HG03066 (cell line): ENCODE measurements at regions not wholly inside any gene's neighbourhood (a gene's known extent, or its start where the extent isn't known, plus 50 kb on each side); places are given as distances from the start of the nearest gene placed in this dataset.

Experiments used
- ATAC-seq: cut with Tn5 transposase; IDR thresholded peaks from one replicate; pipeline ENCODE4 v1.9.1; 2021; ENCODE audit warnings: low read depth; ENCODE audit not compliant: unreplicated experiment

DNA sequence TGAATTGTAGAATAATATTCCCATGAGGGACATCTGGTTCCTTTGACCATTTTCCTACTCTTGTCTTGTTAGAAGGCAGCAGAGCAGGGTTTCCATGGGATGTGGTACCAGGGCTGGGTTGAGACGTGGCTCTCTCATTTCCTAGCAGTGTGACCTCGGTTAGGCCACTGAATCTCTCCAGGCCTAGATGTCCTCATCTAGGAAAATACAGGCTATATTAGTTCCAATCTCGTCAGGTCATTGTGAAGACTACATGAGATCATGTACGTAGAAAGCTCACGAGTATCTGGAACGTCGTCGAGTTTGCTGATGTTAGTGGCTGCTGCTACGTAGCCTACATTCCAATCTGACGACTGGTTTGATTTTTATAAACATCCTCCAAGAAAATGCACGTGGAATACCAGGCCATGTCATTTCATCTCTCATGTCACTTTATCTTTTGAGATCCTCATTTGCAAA is 278.2 kb upstream of the GATB start:
- ATAC-seq = no peak

- ATAC-seq = no peak
These were observed 277.4 kb upstream of the GATB start for GRCh38 chr4:152038238-152038637.

DNA sequence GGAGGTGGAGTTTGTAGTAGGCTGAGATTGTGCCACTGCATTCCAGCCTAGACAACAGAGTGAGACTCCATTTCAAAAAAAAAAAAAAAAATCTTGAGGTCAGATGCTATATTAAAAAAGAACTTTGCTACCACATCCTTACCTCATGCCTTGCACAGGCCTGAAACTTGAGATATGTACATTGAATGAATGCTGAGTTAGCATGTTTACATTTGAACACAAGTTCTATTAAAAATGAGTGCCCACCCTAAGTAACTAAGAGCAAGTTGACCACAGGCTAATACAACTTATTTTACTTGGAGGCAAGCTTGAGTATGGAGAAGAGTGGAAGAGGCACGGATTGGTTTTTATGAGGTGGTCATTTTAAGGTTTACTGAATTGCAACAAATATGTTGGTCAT is 276.6 kb upstream of the GATB start:
- ATAC-seq = no peak

DNA sequence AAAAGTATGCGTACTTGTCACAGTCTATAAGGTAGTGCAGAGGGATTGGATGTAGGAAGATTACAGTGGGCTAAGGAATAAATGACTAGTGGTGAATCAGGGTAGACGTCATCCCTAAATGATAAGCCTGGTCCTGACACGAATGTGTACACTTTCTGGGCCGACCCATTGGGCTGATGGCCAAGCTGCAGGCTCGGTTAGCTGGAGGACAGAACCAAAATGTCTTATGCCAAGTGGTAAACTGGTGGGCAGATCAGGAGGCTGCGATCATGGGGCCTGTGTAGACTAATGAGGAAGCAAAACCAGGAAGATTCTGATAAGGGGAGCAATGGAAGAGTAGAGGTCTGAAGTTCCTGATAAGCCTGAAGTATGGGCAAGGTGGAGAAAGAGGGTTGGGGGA is 272.8 kb upstream of the GATB start:
- ATAC-seq = no peak

DNA sequence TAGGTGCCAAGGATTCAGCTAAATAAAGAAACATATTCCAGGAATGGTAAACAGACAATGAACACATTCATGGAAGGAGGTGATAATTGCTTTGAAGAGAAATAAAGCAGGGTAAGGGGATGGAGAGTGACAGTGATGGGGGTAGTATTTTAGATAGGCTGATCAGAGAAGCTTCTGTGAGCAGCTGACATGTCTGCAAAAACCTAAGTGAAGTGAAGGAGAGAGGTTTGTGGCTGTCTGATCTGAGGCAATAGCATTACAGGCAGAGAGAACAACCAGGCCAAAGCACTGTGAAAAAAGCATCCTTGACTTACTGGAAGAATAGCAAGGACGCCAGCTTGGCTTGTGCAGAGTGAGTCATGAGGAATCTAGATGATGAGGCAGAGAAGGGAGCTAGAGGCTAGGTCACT is 271.9 kb upstream of the GATB start:
- ATAC-seq = no peak

DNA sequence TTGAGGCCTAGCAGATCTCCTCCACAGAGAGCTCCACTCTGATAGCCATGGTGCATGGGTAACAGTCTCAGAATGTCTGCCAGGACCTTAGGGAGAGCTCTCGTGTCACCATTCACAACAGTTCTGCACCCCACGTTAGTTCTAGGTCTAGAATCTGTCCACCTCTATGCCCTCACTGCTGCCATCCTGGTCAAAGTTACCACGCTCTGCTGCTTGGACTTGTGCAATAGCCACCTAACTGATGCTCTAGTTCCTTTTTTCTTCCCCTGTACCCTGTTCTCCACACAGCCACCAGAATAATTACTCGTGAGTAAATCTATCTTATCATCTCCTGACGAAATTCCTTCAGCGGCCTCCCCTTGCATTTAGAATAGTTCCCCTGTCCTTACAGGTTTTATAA is 268.8 kb upstream of the GATB start:
- no peak for ATAC-seq

GRCh38 chr4:152028131-152028530 is 267.3 kb upstream of the GATB start:
- no peak for ATAC-seq

- ATAC-seq = no peak
These were observed 264.1 kb upstream of the GATB start for GRCh38 chr4:152024881-152025280.

- no peak for ATAC-seq
These were observed 262.9 kb upstream of the GATB start for GRCh38 chr4:152023674-152024073.

DNA sequence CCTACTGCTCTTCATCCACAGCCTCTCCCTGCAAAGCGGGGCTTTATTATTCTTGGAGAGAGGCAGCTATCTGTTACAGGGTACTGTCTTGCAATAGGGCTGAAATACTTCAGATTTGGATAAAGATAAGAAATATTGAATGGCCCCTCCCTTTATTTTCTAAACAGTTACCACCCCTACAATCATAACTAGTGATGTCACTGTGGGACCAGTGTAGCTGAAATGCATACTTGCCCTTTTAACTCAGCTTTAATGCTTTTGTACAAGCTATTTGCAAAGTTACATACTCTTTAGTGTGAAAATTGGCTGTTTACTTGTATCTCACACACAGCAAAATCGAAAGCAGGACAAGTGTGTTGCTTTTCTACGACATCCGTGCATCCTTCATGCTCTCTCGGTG is 261.7 kb upstream of the GATB start:
- no peak for ATAC-seq

GRCh38 chr4:152021788-152022438 is 261.1 kb upstream of the GATB start:
- no peak for ATAC-seq

DNA sequence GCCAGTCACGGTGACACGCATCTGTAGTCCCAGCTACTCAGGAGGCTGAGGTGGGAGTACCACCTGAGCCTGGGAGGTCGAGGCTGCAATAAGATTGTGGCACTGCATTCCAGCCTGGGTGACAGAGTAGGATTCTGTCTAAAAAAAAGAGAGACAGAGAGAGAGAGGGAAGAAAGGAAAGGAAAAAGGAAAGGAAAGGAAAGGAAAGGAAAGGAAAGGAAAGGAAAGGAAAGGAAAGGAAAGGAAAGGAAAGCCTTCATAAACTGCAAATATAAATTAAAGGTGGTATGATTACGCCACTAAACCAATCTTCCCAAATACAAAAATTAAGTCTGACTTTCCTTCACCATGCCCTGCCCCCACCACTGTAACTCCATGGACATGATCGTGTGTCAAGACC is 259.3 kb upstream of the GATB start:
- ATAC-seq = no peak

GRCh38 chr4:152016303-152016620 is 255.5 kb upstream of the GATB start:
- ATAC-seq = no peak

GRCh38 chr4:152015597-152016302 is 254.9 kb upstream of the GATB start:
- ATAC-seq = no peak

- peak; percentile 88 for ATAC-seq
These were observed 253.5 kb upstream of the GATB start for GRCh38 chr4:152014280-152014679.

DNA sequence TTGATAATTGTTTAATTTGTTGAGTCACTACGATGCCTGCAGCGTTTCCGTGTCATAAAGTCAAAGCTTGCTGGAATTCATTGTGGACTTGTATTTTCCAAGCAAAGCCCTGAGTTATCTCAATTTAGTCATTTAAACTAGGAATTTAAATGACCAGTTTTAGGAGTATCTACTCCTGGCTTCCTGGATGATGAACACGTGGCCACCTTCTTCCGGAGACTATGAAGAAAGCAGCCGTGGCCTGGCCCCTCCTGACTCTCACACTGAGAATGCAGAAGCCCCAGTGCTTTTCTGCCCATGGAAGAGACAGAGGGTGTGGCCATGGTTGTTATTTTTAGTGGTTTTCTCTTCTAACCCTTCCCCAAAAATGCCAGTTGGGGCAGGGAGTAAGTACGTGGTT is 250.7 kb upstream of the GATB start:
- ATAC-seq = no peak

- ATAC-seq = no peak
These were observed 249.9 kb upstream of the GATB start for GRCh38 chr4:152010710-152011079.

DNA sequence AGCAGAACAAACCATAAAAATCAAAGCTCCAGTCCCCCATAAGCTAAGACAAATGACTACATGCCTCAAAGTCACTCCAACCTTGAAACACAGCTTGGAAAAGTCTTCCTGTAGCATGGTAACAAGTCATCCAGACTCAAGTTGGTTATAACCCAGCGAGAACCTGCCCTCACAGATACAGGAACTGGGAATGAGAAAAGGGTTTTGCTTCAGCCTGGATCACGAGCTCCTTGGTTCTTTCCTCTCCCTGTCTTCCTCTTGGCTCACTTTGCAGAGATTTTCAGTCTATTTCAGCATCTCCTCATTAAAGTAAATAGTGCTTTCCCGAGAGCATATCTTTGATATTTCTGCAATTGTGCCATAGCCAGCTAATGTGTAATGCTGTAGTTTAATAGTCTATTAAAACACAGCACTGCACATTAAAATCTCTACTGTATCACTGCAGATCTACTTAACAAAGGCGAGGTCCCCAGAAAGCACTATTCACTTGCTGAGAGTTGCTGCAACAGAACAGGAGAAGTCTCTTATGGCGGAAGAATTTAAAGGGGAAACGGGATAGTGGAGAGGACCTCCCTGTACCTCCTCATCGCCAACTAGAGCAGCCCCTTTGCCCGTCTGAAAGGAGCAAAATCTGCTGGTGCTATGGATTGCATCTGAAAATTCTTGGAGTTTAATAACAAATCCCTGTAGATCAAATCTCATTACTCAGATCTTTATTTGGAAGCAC is 249.3 kb upstream of the GATB start:
- no peak for ATAC-seq

DNA sequence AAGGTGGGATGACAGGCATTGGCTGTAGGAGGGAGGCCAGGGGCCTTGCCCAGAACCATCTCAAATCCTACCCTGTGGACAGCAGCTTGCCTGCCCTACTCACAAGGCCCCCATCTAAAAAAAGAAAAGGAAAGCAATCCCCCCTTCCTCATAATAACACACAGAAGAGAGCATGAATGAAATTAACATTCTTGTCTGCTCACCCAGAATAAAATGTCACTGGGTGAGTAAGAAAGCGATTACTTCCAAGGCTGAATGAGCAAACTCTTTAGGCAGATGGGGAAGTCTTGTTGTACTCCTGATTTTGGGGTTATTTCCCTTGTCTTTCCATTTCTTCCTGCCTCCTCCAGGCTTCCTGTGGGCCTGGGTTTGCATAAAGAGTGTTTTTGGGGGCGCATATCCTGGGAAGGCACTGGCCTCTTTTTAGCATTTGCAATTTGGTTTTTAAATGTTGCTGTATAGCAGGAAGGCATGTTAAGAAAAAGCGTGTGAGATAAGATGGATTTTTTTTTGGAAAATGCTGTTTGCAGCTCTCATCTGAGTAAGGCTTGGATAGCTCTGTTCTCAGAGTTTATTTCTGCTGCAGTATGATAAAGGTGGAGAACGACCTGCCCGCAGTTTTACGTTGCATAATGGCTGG is 248.3 kb upstream of the GATB start:
- no peak for ATAC-seq

DNA sequence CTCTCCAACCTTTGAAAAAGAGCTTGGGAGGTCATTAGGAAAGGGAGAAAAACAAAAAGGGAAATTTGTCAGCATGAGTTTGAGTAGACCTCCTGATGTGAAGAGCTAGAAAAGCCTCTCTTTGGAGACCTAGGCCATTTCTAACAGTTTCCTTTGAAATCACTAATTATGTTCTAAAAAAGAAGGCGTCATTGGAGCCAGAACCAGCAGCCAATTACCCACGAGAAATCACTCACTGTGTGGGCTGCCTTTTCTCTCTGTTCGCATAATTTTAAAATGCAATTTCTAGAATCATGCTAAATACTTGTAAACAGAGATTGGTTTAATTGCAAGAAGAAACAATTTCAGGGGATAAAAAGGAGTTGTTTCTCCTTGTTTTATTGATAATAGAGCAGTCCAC is 246.3 kb upstream of the GATB start:
- ATAC-seq = no peak

- no peak for ATAC-seq
These were observed 244.0 kb upstream of the GATB start for GRCh38 chr4:152004801-152005200.
